HUES6 (cell line): ENCODE measurements at regions not wholly inside any gene's neighbourhood (a gene's known extent, or its start where the extent isn't known, plus 50 kb on each side); places are given as distances from the start of the nearest gene placed in this dataset.

Source experiments
- H3K27ac ChIP-seq: 2 replicates; pipeline ENCODE4 v1.7.0; 2013; ENCODE audit warnings: low read depth, mild to moderate bottlenecking, low read length, inconsistent platforms
- H3K27me3 ChIP-seq: 2 replicates; pipeline ENCODE4 v1.6.1; 2013; ENCODE audit warnings: low read length; ENCODE audit not compliant: control insufficient read depth, insufficient read depth
- H3K36me3 ChIP-seq: 2 replicates; pipeline ENCODE4 v1.6.1; 2013; ENCODE audit warnings: low read length; ENCODE audit not compliant: control insufficient read depth, insufficient read depth
- H3K4me1 ChIP-seq: 2 replicates; pipeline ENCODE4 v1.6.1; 2013; ENCODE audit warnings: low read length; ENCODE audit not compliant: control insufficient read depth, insufficient read depth
- H3K4me3 ChIP-seq: 2 replicates; pipeline ENCODE4 v1.5.1; 2013; ENCODE audit warnings: low read depth, low read length
- H3K9ac ChIP-seq: one replicate; pipeline ENCODE4 v1.6.1; 2013; ENCODE audit warnings: mild to moderate bottlenecking, low read length
- H3K9me3 ChIP-seq: 2 replicates; pipeline ENCODE4 v1.6.1; 2013; ENCODE audit warnings: low read depth, low read length; ENCODE audit not compliant: control insufficient read depth, insufficient read depth

- Histone ChIP-seq H3K36me3 (no peaks in the 10 kb centered on the region), H3K27me3 (no peaks in the 10 kb centered on the region), H3K9ac (no peak overlapping the region), H3K4me3 (no peak overlapping the region), H3K9me3 (no peaks in the 10 kb centered on the region), H3K27ac (no peak overlapping the region), H3K4me1 (no peaks in the 10 kb centered on the region)
Observed at GRCh38 chr1:193340331-193340730, 153.9 kb upstream of the B3GALT2 start.

DNA sequence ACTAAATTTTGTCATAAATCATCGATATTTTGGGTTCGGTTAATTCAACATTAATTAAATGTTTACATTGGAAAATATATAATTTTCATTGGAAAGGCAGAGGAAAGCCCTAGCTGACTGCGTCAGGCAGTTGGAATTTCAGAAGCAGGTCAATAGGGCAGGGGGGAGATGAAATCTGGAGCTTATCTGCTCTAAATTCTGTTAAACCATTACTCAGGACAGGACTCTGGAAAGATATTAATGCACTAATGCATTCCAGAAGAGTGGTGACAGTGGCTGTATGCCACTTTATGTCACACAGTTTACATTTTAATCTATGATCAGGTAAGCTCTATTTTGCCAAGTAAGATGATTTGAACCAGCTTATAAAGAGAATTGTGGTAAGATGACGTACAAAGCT lies 153.0 kb upstream of the B3GALT2 start:
- no peaks in the 10 kb centered on the region for H3K27me3 ChIP-seq
- H3K27ac ChIP-seq = no peak overlapping the region
- no peaks in the 10 kb centered on the region for H3K4me1 ChIP-seq
- no peaks in the 10 kb centered on the region for H3K9me3 ChIP-seq
- no peak overlapping the region for H3K4me3 ChIP-seq
- no peaks in the 10 kb centered on the region for H3K36me3 ChIP-seq
- no peak overlapping the region for H3K9ac ChIP-seq

DNA sequence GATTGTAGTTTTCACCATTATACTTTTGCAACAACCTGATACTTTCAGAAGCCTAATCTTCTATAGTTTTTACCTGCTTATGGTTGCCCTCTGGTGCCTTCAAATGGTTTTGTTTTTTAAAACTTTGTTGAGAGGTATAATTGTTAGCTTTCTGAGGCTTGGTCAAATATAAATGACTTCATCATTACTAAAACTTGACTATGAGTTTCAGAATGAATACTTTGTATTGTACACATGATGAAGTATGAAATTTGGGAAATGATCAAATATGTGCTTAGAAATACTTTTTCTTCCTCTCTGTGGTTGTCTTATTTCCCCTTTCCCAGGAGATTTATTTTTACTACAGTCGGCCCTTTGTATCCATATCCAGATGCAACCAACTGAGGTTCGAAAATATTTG lies 151.8 kb upstream of the B3GALT2 start:
- no peak overlapping the region for H3K9ac ChIP-seq
- H3K27me3 ChIP-seq = no peaks in the 10 kb centered on the region
- H3K27ac ChIP-seq = no peak overlapping the region
- H3K4me1 ChIP-seq = no peaks in the 10 kb centered on the region
- 0 out of 2 replicates have a peak, but pooled peaks cover 3% of the 10 kb centered on the region for H3K9me3 ChIP-seq
- H3K4me3 ChIP-seq = no peak overlapping the region
- no peaks in the 10 kb centered on the region for H3K36me3 ChIP-seq

DNA sequence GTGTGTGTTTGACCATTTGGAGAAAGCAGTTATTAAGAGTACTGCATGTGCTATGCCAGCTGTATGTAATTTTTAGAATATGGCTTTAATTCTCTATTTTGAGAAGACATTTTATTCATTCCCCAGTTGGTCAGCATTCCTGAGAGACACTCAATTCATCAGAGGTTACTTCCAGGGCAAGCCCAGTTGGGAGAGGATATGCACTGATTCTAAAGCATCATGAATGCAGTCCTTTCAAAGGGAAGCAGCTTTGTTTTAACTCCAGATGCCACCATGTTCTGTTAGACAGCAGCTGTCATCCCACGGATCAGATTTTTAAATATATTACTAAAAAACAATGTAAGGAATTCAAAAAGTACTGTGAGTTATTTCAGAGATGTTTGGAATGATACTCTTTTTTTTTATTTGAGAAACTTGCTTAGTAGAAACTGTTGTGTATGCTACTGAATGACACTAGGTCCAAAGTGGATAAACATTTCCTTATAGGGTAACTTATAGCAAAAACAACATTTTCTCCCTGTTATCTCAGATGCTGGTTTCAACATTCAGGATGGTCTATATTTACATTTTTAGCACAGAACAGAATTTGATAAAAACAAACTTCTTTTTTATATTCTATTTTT lies 149.5 kb upstream of the B3GALT2 start:
- Histone ChIP-seq H3K9ac (no peak overlapping the region), H3K4me3 (no peak overlapping the region), H3K27ac (no peak overlapping the region), H3K36me3 (no peaks in the 10 kb centered on the region), H3K9me3 (0 out of 2 replicates have a peak, but pooled peaks cover 3% of the 10 kb centered on the region), H3K4me1 (no peaks in the 10 kb centered on the region), H3K27me3 (no peaks in the 10 kb centered on the region)

DNA sequence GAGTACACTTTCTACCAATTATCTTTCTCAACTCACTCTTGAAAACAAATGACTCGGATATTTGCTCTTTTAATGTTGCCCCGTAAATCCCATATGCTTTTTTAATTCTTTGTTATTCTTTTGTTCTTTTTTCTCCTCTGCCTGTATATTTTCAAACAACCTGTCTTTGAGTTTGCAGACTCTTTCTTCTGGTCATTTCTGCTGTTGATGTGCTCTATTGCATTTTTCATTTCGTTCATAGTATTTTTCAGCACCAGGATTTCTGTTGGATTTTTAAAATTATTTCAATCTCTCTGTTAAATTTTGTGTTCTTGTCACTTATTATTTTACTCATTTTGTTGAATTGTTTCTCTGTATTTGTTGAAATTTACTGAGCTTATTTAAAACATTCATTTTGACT lies 146.8 kb upstream of the B3GALT2 start:
- peaks cover 6% of the 10 kb centered on the region; the same call in 1 of the 2 replicates for H3K9me3 ChIP-seq
- no peak overlapping the region for H3K4me3 ChIP-seq
- H3K36me3 ChIP-seq = no peaks in the 10 kb centered on the region
- no peaks in the 10 kb centered on the region for H3K27me3 ChIP-seq
- no peak overlapping the region for H3K27ac ChIP-seq
- no peak overlapping the region for H3K9ac ChIP-seq
- no peaks in the 10 kb centered on the region for H3K4me1 ChIP-seq

DNA sequence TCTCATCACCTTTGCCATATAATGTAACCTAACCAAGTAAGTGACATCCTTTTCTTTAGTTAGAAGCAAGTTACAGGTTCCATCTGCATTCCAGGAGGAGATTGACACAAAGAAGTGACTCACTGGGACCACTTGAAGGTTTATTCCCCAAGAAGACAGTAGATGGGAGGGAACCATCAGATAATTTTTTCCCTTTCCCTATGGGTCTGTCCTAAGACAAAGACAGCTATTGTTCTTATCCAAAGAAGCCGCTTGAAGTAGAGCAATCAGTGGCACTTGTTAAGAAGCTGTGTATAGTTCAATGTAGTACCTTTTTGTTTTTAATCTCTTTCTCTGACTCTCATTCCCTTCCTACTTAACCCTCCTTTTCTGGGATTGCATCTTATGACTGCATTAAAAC lies 139.9 kb upstream of the B3GALT2 start:
- H3K27me3 ChIP-seq = no peaks in the 10 kb centered on the region
- H3K9me3 ChIP-seq = peaks cover 3% of the 10 kb centered on the region; the same call in 1 of the 2 replicates
- no peaks in the 10 kb centered on the region for H3K4me1 ChIP-seq
- H3K4me3 ChIP-seq = no peak overlapping the region
- no peak overlapping the region for H3K27ac ChIP-seq
- no peaks in the 10 kb centered on the region for H3K36me3 ChIP-seq
- no peak overlapping the region for H3K9ac ChIP-seq

DNA sequence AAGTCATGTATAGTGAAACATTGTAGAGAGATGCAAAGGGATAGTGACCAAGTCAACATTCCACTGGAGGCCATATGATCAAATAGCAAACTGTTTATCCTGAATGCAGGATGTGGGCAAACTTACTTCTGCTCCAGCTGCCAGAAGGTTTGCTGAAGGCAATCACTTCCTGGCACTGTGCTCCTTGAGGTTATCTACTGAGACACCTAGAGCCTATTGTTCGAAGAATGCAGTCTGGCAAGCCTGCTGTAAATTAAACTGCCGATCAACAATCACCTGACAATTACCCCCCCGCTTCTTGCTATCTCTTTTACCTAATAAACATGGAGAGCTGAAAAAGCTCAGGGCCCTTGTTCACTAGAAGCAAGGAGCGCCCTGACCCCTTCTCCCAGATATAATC lies 139.4 kb upstream of the B3GALT2 start:
- no peaks in the 10 kb centered on the region for H3K27me3 ChIP-seq
- H3K27ac ChIP-seq = no peak overlapping the region
- H3K4me3 ChIP-seq = no peak overlapping the region
- peaks cover 3% of the 10 kb centered on the region; the same call in 1 of the 2 replicates for H3K9me3 ChIP-seq
- no peak overlapping the region for H3K9ac ChIP-seq
- H3K4me1 ChIP-seq = no peaks in the 10 kb centered on the region
- no peaks in the 10 kb centered on the region for H3K36me3 ChIP-seq

- Histone ChIP-seq H3K27me3 (no peaks in the 10 kb centered on the region), H3K9ac (no peak overlapping the region), H3K36me3 (no peaks in the 10 kb centered on the region), H3K9me3 (peaks cover 3% of the 10 kb centered on the region; the same call in 1 of the 2 replicates), H3K27ac (no peak overlapping the region), H3K4me3 (no peak overlapping the region), H3K4me1 (no peaks in the 10 kb centered on the region)
Observed at GRCh38 chr1:193325042-193325441, 138.6 kb upstream of the B3GALT2 start.

- H3K27ac ChIP-seq = no peak overlapping the region
- H3K27me3 ChIP-seq = no peaks in the 10 kb centered on the region
- H3K4me1 ChIP-seq = no peaks in the 10 kb centered on the region
- H3K9me3 ChIP-seq = no peaks in the 10 kb centered on the region
- H3K9ac ChIP-seq = no peak overlapping the region
- H3K4me3 ChIP-seq = no peak overlapping the region
- no peaks in the 10 kb centered on the region for H3K36me3 ChIP-seq
Observed at GRCh38 chr1:193322211-193322610, 135.8 kb upstream of the B3GALT2 start.

GRCh38 chr1:193321242-193321840 lies 134.9 kb upstream of the B3GALT2 start:
- H3K4me3 ChIP-seq = no peak overlapping the region
- H3K27me3 ChIP-seq = no peaks in the 10 kb centered on the region
- H3K9me3 ChIP-seq = no peaks in the 10 kb centered on the region
- H3K27ac ChIP-seq = no peak overlapping the region
- no peaks in the 10 kb centered on the region for H3K4me1 ChIP-seq
- H3K36me3 ChIP-seq = no peaks in the 10 kb centered on the region
- H3K9ac ChIP-seq = no peak overlapping the region

- H3K4me1 ChIP-seq = no peaks in the 10 kb centered on the region
- H3K9me3 ChIP-seq = no peaks in the 10 kb centered on the region
- H3K27me3 ChIP-seq = no peaks in the 10 kb centered on the region
- H3K9ac ChIP-seq = no peak overlapping the region
- H3K27ac ChIP-seq = no peak overlapping the region
- H3K4me3 ChIP-seq = no peak overlapping the region
- H3K36me3 ChIP-seq = no peaks in the 10 kb centered on the region
Observed at GRCh38 chr1:193320270-193320669, 133.9 kb upstream of the B3GALT2 start.
